HepG2 (cell line): ENCODE measurements at regions not wholly inside any gene's neighbourhood (a gene's known extent, or its start where the extent isn't known, plus 50 kb on each side); places are given as distances from the start of the nearest gene placed in this dataset.

ENCODE experiments used
- ATF1 ChIP-seq: IDR thresholded peaks from 2 replicates; pipeline ENCODE4 v1.6.1; 2016; ENCODE audit warnings: mild to moderate bottlenecking, control low read depth
- BRCA1 ChIP-seq: sonication (generic); formaldehyde crosslinking; IDR thresholded peaks from 2 replicates; pipeline ENCODE4 v1.4.0; 2020; ENCODE audit warnings: missing genetic modification reagents
- CEBPB ChIP-seq: IDR thresholded peaks from 2 replicates; pipeline ENCODE4 v1.6.1; 2011; ENCODE audit warnings: low read depth, low read length, improper control_type of control experiment, borderline replicate concordance
- CTCF ChIP-seq: sonication (generic); formaldehyde crosslinking; IDR thresholded peaks from 2 replicates; pipeline ENCODE4 v1.5.0; 2020; ENCODE audit warnings: mild to moderate bottlenecking, missing genetic modification reagents, moderate library complexity
- HOXA9 ChIP-seq: sonication (generic); formaldehyde crosslinking; IDR thresholded peaks from 2 replicates; pipeline ENCODE4 v1.8.1; 2022; ENCODE audit warnings: missing genetic modification reagents, mild to moderate bottlenecking, moderate library complexity, borderline replicate concordance
- SIN3A ChIP-seq: IDR thresholded peaks from 2 replicates; pipeline ENCODE4 v1.6.1; 2011; ENCODE audit warnings: low read depth, mild to moderate bottlenecking, control low read depth, low read length, borderline replicate concordance
- ZNF235 ChIP-seq: sonication (generic); formaldehyde crosslinking; IDR thresholded peaks from 2 replicates; pipeline ENCODE4 v1.8.1; 2023; ENCODE audit warnings: mild to moderate bottlenecking, missing genetic modification reagents, borderline replicate concordance

DNA sequence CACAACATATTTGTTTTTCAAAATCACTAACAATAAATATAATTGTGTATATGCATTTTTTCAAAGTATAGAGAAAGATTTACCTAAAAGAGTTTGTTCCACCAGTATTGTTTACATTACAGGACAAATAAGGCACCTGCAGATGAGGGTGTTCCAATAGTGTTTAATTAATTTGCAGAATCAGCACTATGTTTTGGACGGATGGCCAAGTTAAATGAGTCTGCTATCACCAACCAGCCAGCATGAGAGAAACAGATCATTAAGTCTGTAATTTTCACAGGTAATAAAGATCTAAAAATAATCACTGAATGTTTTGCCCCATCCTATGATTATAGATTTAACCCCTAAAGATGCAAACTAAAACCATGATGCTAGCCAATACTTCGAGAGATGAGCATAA, 2247.0 kb downstream of the NCAM2 start:
- TF ChIP-seq CEBPB (no peak), ATF1 (CRISPR knock-in tag) (no peak), ZNF235 (CRISPR knock-in tag) (no peak), BRCA1 (no peak), CTCF (CRISPR knock-in tag) (no peak), SIN3A (no peak), HOXA9 (CRISPR knock-in tag) (no peak)
